Endothelial cell (in vitro differentiated cells): ENCODE measurements at regions not wholly inside any gene's neighbourhood (a gene's known extent, or its start where the extent isn't known, plus 50 kb on each side); places are given as distances from the start of the nearest gene placed in this dataset.

Experiments used
- DNase-seq: peaks from one replicate; pipeline ENCODE4 v3.0.0; 2021; ENCODE audit warnings: low spot score
- H3K27ac Mint-ChIP-seq: one replicate; pipeline ENCODE4 v1.8.0; 2021; ENCODE audit warnings: mixed read lengths, inconsistent platforms; ENCODE audit not compliant: unreplicated experiment
- H3K27me3 Mint-ChIP-seq: one replicate; pipeline ENCODE4 v1.8.0; 2021; ENCODE audit warnings: mild to moderate bottlenecking, moderate library complexity, mixed read lengths, inconsistent platforms; ENCODE audit not compliant: unreplicated experiment
- H3K36me3 Mint-ChIP-seq: one replicate; pipeline ENCODE4 v1.8.0; 2021; ENCODE audit warnings: mild to moderate bottlenecking, low read depth, mixed read lengths, inconsistent platforms; ENCODE audit not compliant: unreplicated experiment
- H3K4me1 Mint-ChIP-seq: one replicate; pipeline ENCODE4 v1.8.0; 2021; ENCODE audit warnings: mild to moderate bottlenecking, mixed read lengths, inconsistent platforms; ENCODE audit not compliant: unreplicated experiment
- H3K4me3 Mint-ChIP-seq: one replicate; pipeline ENCODE4 v1.8.0; 2021; ENCODE audit warnings: mild to moderate bottlenecking, mixed read lengths, inconsistent platforms; ENCODE audit not compliant: unreplicated experiment
- H3K9me3 Mint-ChIP-seq: one replicate; pipeline ENCODE4 v1.8.0; 2021; ENCODE audit warnings: mixed read lengths, inconsistent platforms; ENCODE audit not compliant: unreplicated experiment
- CTCF ChIP-seq: fragments of 200-600 bp; sonication (generic); IDR thresholded peaks from one replicate; pipeline ENCODE4 v1.5.0; 2021; ENCODE audit warnings: antibody characterized with exemption; ENCODE audit not compliant: unreplicated experiment

GRCh38 chr9:91158946-91159345 lies 202.8 kb downstream of the AUH start:
- H3K27me3 Mint-ChIP-seq: peaks cover 2% of the 10 kb centered on the region
- no peak for DNase-seq
- H3K4me3 Mint-ChIP-seq: no peak overlapping the region
- H3K9me3 Mint-ChIP-seq: no peaks in the 10 kb centered on the region
- no peak for TF ChIP-seq CTCF
- H3K36me3 Mint-ChIP-seq: no peaks in the 10 kb centered on the region
- no peak overlapping the region for H3K27ac Mint-ChIP-seq
- H3K4me1 Mint-ChIP-seq: peaks cover 8% of the 10 kb centered on the region

GRCh38 chr9:91159664-91160121 lies 202.0 kb downstream of the AUH start:
- TF ChIP-seq CTCF: no peak
- Mint-ChIP-seq H3K36me3 (no peaks in the 10 kb centered on the region), H3K4me1 (peaks cover 8% of the 10 kb centered on the region), H3K9me3 (no peaks in the 10 kb centered on the region), H3K27me3 (peaks cover 2% of the 10 kb centered on the region), H3K27ac (no peak overlapping the region), H3K4me3 (no peak overlapping the region)
- DNase-seq: no peak

- H3K9me3 Mint-ChIP-seq: no peaks in the 10 kb centered on the region
- no peak overlapping the region for H3K4me3 Mint-ChIP-seq
- no peaks in the 10 kb centered on the region for H3K36me3 Mint-ChIP-seq
- peaks cover 8% of the 10 kb centered on the region for H3K4me1 Mint-ChIP-seq
- peaks cover 4% of the 10 kb centered on the region for H3K27me3 Mint-ChIP-seq
- DNase-seq: no peak
- no peak overlapping the region for H3K27ac Mint-ChIP-seq
- TF ChIP-seq CTCF: no peak
Measured at GRCh38 chr9:91160181-91160580, 201.5 kb downstream of the AUH start.

- no peak for DNase-seq
- no peaks in the 10 kb centered on the region for H3K9me3 Mint-ChIP-seq
- H3K36me3 Mint-ChIP-seq: no peaks in the 10 kb centered on the region
- TF ChIP-seq CTCF: no peak
- H3K27ac Mint-ChIP-seq: no peak overlapping the region
- peaks cover 8% of the 10 kb centered on the region for H3K4me1 Mint-ChIP-seq
- H3K4me3 Mint-ChIP-seq: no peak overlapping the region
- peaks cover 4% of the 10 kb centered on the region for H3K27me3 Mint-ChIP-seq
Measured at GRCh38 chr9:91160599-91161464, 200.9 kb downstream of the AUH start.

- peaks cover 8% of the 10 kb centered on the region for H3K4me1 Mint-ChIP-seq
- no peak for TF ChIP-seq CTCF
- DNase-seq: no peak
- H3K36me3 Mint-ChIP-seq: no peaks in the 10 kb centered on the region
- H3K27ac Mint-ChIP-seq: no peak overlapping the region
- H3K4me3 Mint-ChIP-seq: no peak overlapping the region
- no peaks in the 10 kb centered on the region for H3K9me3 Mint-ChIP-seq
- H3K27me3 Mint-ChIP-seq: peaks cover 6% of the 10 kb centered on the region
Measured at GRCh38 chr9:91161465-91162300, 200.0 kb downstream of the AUH start.
